ENCODE measurements at regions not wholly inside any gene's neighbourhood (a gene's known extent, or its start where the extent isn't known, plus 50 kb on each side); places are given as distances from the start of the nearest gene placed in this dataset.

- Mint-ChIP-seq H3K27ac (no peak overlapping the region), H3K9me3 (ENCODE audit: insufficient read depth) (peaks cover 2% of the 10 kb centered on the region), H3K4me1 (no peaks in the 10 kb centered on the region), H3K27me3 (peaks cover 9% of the 10 kb centered on the region), H3K4me3 (no peak overlapping the region)
- intact Hi-C loops (cut with micrococcal nuclease): no loop called here
- no CpG with 5 or more reads among the region's 2 CpGs for WGBS (ENCODE audit: insufficient coverage)
- no peak overlapping the region for H3K4me3 ChIP-seq (ENCODE audit: control extremely low read depth in 1 of 5, extremely low read depth in 1 of 5, insufficient read depth in 1 of 5, low read depth in 2 of 5, low read length in 4 of 5)
- POLR2A ChIA-PET: no interaction called here
- ATAC-seq (ENCODE audit: low read depth): no peak
- no peaks in the 10 kb centered on the region for H3K9me3 ChIP-seq (ENCODE audit: control extremely low read depth in 1 of 3, control insufficient read depth in 2 of 3, insufficient read depth in 1 of 3, low read length in 2 of 3)
- H3K27ac ChIP-seq (ENCODE audit: low read length in 2 of 2): no peak overlapping the region
- no peak for DNase-seq
- TF ChIP-seq, protein P1, sequence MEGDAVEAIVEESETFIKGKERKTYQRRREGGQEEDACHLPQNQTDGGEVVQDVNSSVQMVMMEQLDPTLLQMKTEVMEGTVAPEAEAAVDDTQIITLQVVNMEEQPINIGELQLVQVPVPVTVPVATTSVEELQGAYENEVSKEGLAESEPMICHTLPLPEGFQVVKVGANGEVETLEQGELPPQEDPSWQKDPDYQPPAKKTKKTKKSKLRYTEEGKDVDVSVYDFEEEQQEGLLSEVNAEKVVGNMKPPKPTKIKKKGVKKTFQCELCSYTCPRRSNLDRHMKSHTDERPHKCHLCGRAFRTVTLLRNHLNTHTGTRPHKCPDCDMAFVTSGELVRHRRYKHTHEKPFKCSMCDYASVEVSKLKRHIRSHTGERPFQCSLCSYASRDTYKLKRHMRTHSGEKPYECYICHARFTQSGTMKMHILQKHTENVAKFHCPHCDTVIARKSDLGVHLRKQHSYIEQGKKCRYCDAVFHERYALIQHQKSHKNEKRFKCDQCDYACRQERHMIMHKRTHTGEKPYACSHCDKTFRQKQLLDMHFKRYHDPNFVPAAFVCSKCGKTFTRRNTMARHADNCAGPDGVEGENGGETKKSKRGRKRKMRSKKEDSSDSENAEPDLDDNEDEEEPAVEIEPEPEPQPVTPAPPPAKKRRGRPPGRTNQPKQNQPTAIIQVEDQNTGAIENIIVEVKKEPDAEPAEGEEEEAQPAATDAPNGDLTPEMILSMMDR (IDR thresholded peaks at IDR 0.05): no peak
- no peak for TF ChIP-seq EZH2 (IDR thresholded peaks at IDR 0.05; ENCODE audit: borderline replicate concordance, insufficient read depth, low read depth, low read length, poor library complexity, severe bottlenecking)
- no peak overlapping the region for H2AFZ ChIP-seq (ENCODE audit: insufficient read depth, low read depth, low read length, poor library complexity, severe bottlenecking)
- H4K20me1 ChIP-seq (ENCODE audit: control insufficient read depth, insufficient read depth, low read length, poor library complexity, severe bottlenecking): no peaks in the 10 kb centered on the region
- no peak overlapping the region for H3K4me2 ChIP-seq (replicated peaks; ENCODE audit: low read depth, low read length, poor library complexity, severe bottlenecking)
- H3K9ac ChIP-seq (ENCODE audit: low read length): no peak overlapping the region
- CTCF ChIA-PET: no interaction called here
- no peaks in the 10 kb centered on the region for H3K4me1 ChIP-seq (ENCODE audit: control insufficient read depth in 2 of 2, insufficient read depth in 2 of 2, low read length in 2 of 2)
- H3K36me3 ChIP-seq (replicated peaks in 1 of 2; ENCODE audit: control extremely low read depth in 1 of 2, control insufficient read depth in 1 of 2, extremely low read depth in 1 of 2, insufficient read depth in 2 of 2, low read length in 1 of 2): no peaks in the 10 kb centered on the region
- H3K27me3 ChIP-seq (replicated peaks in 1 of 4; ENCODE audit: control extremely low read depth in 1 of 4, control insufficient read depth in 3 of 4, insufficient read depth in 4 of 4, low read length in 3 of 4): no peaks in the 10 kb centered on the region
- H3K79me2 ChIP-seq (ENCODE audit: control insufficient read depth, insufficient read depth, low read length): no peaks in the 10 kb centered on the region
These were observed 411.8 kb upstream of the ASIC2 start for GRCh38 chr17:33704856-33705255.

GRCh38 chr17:33709881-33710280, 416.8 kb upstream of the ASIC2 start:
- Histone ChIP-seq H3K4me1 (ENCODE audit: control insufficient read depth in 2 of 2, insufficient read depth in 2 of 2, low read length in 2 of 2) (no peaks in the 10 kb centered on the region), H3K4me2 (replicated peaks; ENCODE audit: low read depth, low read length, poor library complexity, severe bottlenecking) (no peak overlapping the region), H3K4me3 (ENCODE audit: control extremely low read depth in 1 of 5, extremely low read depth in 1 of 5, insufficient read depth in 1 of 5, low read depth in 2 of 5, low read length in 4 of 5) (no peak overlapping the region), H4K20me1 (ENCODE audit: control insufficient read depth, insufficient read depth, low read length, poor library complexity, severe bottlenecking) (no peaks in the 10 kb centered on the region), H2AFZ (ENCODE audit: insufficient read depth, low read depth, low read length, poor library complexity, severe bottlenecking) (no peak overlapping the region), H3K36me3 (replicated peaks in 1 of 2; ENCODE audit: control extremely low read depth in 1 of 2, control insufficient read depth in 1 of 2, extremely low read depth in 1 of 2, insufficient read depth in 2 of 2, low read length in 1 of 2) (no peaks in the 10 kb centered on the region), H3K9me3 (ENCODE audit: control extremely low read depth in 1 of 3, control insufficient read depth in 2 of 3, insufficient read depth in 1 of 3, low read length in 2 of 3) (no peaks in the 10 kb centered on the region), H3K27ac (ENCODE audit: low read length in 2 of 2) (no peak overlapping the region), H3K9ac (ENCODE audit: low read length) (no peak overlapping the region), H3K27me3 (replicated peaks in 1 of 4; ENCODE audit: control extremely low read depth in 1 of 4, control insufficient read depth in 3 of 4, insufficient read depth in 4 of 4, low read length in 3 of 4) (no peaks in the 10 kb centered on the region), H3K79me2 (ENCODE audit: control insufficient read depth, insufficient read depth, low read length) (no peaks in the 10 kb centered on the region)
- POLR2A ChIA-PET: no interaction called here
- peaks cover 2% of the 10 kb centered on the region for H3K9me3 Mint-ChIP-seq (ENCODE audit: insufficient read depth)
- no peak for TF ChIP-seq EZH2 (IDR thresholded peaks at IDR 0.05; ENCODE audit: borderline replicate concordance, insufficient read depth, low read depth, low read length, poor library complexity, severe bottlenecking)
- TF ChIP-seq, protein P1 (IDR thresholded peaks at IDR 0.05): no peak
- no peak overlapping the region for H3K27ac Mint-ChIP-seq
- peaks cover 9% of the 10 kb centered on the region for H3K27me3 Mint-ChIP-seq
- CTCF ChIA-PET: no interaction called here
- H3K4me3 Mint-ChIP-seq: no peak overlapping the region
- intact Hi-C loops (cut with micrococcal nuclease): no loop called here
- DNase-seq: no peak
- WGBS (ENCODE audit: insufficient coverage): 88% methylated on average over 1 of the region's 2 CpGs
- no peak for ATAC-seq (ENCODE audit: low read depth)
- no peaks in the 10 kb centered on the region for H3K4me1 Mint-ChIP-seq
